NOMO-1 treated with dmso at 0.1 percent for 144 hours (cell line): ENCODE measurements at regions not wholly inside any gene's neighbourhood (a gene's known extent, or its start where the extent isn't known, plus 50 kb on each side); places are given as distances from the start of the nearest gene placed in this dataset.
"Not testable (repeated sequence)": the region's sequence is repeated elsewhere in the genome, so short reads cannot be mapped to it uniquely, and the experiment has no call there.

Experiments used
- DNase-seq: peaks from one replicate; lab custom pipeline; 2025; ENCODE audit not compliant: unreplicated experiment; lab: John Stamatoyannopoulos, UW

- DNase-seq = no peak
Measured at GRCh38 chr10:64283621-64284020, 762.4 kb downstream of the REEP3 start.

DNA sequence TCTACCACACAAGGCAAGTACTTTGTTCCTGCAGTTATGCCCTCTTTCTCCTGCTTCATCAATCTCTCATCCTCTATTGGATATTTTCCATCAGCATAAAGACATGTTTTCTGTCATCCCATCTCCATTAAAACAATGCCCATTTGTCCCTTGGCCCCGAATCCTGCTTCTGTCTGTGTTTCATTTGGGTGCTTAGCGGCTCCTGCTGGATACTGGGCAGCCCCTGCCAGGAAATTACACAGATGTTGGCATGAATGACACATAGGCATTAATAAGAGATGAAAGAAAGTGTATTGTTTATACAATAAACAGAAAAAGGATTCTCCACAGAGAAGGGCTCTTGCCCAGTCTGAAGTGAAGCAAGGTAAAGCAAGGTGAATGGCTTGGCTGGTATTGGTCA is 765.3 kb downstream of the REEP3 start:
- no peak for DNase-seq

DNA sequence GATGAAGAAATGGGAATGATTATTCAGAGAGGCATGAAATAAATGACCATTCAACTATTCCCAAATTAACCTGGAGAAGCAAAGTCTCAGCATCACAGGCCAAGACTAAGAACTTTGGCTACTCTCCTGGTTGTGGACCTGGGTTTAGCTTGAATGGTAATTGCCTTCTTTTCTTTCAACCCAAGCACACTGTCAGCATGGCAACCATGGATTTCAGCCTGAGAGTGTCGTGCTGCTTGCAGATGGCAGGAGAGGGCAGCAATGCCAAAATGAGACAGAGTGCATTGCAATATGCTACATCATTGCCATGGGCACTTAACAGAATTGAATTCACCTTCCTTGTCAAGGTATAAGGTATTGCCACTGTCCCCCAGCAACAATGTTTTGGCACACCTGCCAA is 767.2 kb downstream of the REEP3 start:
- DNase-seq = no peak

DNA sequence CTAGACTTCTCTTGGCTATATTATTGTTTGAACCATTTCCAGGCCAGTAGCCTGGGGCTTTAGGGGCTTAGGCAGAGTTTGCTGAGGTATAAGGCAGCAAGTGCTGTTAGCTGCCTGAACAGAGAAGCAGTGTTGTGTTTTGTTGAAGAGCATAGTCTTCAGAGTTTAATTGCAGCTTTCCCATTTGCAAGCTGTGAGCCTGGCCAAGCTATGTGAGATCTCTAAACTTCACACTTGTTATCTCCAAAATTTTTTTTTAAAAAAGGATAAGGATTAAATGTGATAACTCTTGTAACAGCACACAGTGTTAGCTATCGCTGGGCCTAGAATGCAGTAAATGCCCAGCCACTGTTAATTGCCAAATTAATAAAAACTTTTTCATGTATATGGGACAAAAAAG is 782.4 kb downstream of the REEP3 start:
- no peak for DNase-seq

- DNase-seq = no peak
Measured at GRCh38 chr10:64306729-64307327, 785.6 kb downstream of the REEP3 start.

- DNase-seq = no peak
Measured at GRCh38 chr10:64312876-64313275, 791.7 kb downstream of the REEP3 start.

- DNase-seq = no peak
Measured at GRCh38 chr10:64313967-64314366, 792.8 kb downstream of the REEP3 start.

GRCh38 chr10:64316416-64316815 is 795.2 kb downstream of the REEP3 start:
- DNase-seq = no peak

DNA sequence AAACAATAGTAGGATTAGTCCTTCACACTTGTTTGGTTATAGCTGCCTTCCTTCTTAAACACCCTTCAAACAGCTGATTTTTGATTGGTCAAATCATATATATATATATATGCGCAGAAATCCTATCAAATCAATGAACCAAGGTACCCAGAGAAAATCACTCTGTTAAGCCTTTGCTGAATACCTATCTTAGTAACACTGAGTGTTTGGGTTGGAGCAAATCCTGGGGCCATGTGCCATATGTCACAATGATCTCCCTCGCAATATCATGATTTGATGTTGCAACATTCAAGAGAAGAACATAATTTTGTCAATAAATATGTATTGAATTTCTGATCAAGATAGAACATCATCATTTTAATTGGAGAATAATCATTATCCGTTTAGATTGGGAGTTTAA is 795.6 kb downstream of the REEP3 start:
- DNase-seq = no peak

- no peak for DNase-seq
Measured at GRCh38 chr10:64320448-64320847, 799.2 kb downstream of the REEP3 start.

DNA sequence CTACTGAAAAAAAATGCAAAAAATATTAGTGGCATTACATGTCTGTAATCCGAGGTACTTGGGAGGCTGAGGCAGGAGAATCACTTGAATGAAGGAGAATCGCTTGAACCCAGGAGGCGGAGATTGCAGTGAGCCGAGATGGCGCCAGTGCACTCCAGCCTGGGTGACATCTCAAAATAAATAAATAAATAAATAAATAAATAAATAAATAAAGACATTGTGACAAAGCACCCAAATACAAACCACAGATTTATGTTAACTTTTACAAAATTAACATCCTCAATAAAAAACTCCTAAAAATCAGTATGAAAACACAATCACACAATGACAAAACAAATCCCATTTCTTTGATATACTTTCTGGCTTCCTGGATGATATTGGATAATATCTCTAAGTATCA is 808.3 kb downstream of the REEP3 start:
- DNase-seq = no peak

DNA sequence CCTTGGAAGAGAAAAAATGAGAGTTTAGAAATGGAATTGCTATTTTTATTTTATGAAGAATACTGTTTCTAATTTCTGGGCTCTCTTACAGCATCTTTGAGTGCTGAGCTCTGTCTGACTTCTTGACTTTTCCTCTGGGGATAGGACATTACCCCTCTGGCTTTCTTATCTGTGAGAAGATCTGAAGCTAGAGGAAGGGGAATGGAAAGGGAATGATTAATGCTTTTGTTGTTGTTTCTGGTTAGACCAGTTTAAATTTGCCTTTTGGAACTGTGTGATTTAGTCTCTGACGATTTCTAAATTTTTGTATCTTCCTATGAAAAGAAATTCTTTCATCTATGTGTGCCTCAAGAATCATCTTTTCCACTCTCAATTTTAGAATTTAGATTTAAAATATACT is 811.4 kb downstream of the REEP3 start:
- DNase-seq = no peak

- no peak for DNase-seq
Measured at GRCh38 chr10:64334084-64334483, 812.9 kb downstream of the REEP3 start.

DNA sequence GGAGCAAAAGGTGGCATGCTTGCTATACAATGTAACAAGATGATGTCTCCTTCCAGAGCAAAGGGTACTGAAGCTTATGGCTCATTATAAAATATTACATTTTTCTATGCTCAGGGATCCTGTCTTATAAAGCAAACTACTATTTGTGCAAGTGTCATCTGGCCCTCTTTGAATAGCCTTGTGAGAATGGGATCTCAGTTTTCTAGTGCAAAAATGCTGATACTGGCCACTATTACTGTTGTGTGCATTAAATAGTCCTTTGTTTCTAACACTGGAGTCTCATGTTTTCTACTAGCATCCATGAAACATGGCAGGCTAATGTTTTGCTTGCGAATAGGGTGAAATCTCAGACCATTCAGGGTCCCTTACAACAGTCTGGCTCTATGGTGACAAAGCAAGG is 823.0 kb downstream of the REEP3 start:
- DNase-seq = no peak

GRCh38 chr10:64345856-64346255 is 824.7 kb downstream of the REEP3 start:
- DNase-seq = no peak

DNA sequence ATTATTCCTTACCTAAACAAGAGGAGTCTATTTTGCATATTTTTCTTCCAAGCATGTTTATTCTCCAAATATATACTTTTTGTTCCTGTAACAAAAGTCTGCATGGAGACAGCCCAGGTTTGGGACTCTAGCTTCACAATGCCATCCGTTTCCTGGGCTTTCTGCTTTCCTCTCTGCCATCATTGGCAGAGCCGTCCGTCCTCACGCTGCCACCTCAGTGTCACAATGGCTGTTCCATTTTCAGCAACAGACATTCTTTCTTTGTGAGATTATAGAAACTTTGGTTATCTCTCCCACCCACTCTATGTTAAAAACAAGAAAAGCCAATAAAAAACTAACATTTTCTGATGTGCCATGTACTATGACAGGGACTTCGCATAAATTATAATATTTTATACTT is 825.2 kb downstream of the REEP3 start:
- no peak for DNase-seq

GRCh38 chr10:64350665-64351064 is 829.5 kb downstream of the REEP3 start:
- DNase-seq = no peak

DNA sequence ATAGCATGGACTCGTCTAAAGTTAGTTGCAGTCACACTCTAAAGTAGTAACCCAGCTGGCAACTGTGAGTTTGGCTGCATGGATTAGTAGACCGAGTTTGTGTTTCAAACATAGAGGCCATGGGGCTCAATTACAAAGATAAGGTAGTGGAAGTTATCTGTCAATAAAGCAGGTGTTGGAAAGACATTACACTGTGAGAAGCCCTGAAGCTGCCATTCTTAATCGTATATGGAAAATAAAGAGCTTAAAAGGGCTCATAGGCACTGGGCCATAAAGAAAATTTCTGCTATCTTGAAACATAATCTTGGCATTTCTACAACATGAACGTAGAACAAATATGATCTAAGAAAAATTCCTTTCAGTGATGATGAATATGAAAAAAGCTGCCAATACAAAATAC is 837.7 kb downstream of the REEP3 start:
- DNase-seq = no peak

- DNase-seq = not testable (repeated sequence)
Measured at GRCh38 chr10:64360240-64360639, 839.0 kb downstream of the REEP3 start.

DNA sequence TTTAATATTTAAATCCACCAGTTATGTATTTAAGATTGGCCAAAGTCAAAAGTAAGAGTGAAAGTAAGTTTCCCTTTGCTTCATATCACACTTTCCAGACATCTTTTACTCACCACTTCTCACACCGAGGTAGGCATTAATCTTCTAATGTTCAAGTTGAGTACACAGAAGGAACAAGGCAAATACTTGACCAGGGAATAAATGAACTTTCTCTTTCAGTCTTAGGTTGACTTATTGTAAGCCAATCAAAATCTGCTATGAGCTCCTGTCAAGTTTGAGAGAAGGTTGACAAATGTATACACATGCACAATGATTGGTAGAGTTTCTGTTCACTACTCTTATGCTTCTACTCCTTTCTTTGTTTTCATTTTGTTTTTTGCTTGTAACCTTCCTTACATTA is 842.5 kb downstream of the REEP3 start:
- DNase-seq = no peak

DNA sequence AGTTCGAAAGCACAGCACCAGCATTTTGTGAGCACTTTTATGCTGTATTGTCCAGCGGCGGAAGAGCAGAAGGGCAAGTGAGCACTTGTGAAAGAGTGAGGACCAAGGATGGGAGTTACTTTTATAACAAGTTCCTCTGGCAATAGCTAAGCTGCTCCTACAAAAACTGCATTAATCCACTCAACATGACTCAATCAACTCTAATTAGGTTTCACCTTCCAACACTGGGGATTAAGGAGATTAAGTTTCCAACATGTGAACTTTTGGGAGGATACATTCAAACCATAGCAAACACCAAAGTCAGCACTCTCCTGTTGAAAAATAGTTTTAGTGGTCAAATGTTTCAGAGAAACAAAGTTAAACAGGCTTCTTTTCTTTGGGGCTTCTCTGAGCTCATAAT is 844.5 kb downstream of the REEP3 start:
- no peak for DNase-seq

- DNase-seq = no peak
Measured at GRCh38 chr10:64368298-64368697, 847.1 kb downstream of the REEP3 start.

DNA sequence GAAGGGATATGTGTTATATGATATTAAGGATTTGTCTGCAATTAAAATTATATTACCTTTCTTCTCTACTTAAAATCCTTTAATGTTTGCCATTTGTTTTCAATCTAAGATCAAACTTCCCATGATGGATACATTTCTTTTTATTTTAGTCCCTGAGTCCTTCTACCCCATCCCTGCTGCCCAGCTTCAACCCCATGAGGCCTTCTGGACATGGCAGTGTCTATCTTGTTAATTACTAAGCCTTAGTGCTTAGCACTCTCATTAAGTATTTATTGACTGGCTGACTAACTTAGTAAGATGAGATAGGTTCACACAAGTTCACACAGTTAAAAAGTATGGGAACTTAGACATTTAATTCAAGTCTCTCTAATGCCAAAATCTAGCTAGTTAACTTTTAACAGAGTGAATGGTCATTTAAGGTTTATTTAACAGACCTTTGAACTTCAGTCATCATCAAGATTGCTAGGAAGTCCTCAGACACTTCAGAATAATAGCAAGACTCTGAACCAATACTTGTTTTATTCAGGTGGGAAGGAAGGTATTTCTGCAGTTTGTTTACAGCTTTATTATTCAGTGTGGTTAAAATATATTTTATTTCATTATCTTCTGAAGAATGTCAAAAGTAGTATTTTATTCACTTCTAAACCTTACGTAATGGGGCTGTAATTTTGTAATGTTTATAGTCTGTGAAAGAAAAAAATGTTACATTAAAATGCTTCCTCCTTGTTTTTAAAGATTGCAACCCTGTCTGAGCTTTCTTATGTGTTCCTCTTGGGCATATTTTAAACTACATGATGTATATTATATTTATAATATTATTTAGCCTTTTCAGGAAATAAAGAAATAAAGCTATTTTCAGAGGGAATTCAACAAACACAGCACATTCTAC is 848.9 kb downstream of the REEP3 start:
- DNase-seq = no peak
